ENCODE measurements at regions not wholly inside any gene's neighbourhood (a gene's known extent, or its start where the extent isn't known, plus 50 kb on each side); places are given as distances from the start of the nearest gene placed in this dataset.

DNA sequence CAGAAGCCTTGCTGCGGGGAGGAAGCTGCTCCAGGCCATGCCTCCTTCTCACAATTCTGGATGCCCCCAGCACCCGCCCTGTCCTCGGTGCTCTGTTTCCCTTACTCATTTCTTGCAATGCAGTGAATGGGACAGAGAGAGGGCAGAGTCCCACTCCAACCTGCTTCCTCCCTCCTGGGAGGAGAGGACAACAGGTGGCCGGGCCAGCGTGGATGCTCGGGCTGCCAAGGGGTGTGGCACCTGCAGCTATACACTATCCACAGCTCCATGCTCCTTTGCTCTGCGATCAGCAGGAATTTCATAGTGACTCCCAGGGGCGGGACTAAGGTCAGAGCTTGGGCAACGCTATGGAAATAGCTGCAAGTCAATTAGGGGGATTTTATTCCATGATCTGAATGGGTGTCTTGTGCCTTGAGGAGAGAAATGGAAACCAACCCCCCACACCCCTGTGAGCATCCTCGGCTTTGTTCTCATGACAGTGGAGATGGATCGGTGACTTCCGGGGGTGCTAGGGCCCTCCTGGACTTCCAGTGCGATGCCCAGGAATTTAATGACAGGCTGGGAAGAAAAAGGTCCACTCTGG, 192.5 kb downstream of the MYLK4 start:
- TF ChIP-seq POLR2A (IDR thresholded peaks at IDR 0.05), result no peak
- TF ChIP-seq, protein P1, sequence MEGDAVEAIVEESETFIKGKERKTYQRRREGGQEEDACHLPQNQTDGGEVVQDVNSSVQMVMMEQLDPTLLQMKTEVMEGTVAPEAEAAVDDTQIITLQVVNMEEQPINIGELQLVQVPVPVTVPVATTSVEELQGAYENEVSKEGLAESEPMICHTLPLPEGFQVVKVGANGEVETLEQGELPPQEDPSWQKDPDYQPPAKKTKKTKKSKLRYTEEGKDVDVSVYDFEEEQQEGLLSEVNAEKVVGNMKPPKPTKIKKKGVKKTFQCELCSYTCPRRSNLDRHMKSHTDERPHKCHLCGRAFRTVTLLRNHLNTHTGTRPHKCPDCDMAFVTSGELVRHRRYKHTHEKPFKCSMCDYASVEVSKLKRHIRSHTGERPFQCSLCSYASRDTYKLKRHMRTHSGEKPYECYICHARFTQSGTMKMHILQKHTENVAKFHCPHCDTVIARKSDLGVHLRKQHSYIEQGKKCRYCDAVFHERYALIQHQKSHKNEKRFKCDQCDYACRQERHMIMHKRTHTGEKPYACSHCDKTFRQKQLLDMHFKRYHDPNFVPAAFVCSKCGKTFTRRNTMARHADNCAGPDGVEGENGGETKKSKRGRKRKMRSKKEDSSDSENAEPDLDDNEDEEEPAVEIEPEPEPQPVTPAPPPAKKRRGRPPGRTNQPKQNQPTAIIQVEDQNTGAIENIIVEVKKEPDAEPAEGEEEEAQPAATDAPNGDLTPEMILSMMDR (IDR thresholded peaks at IDR 0.05), result no peak

All from gastroesophageal sphincter (tissue), 3 donors.